Neuronal stem cell (in vitro differentiated cells): ENCODE measurements at regions not wholly inside any gene's neighbourhood (a gene's known extent, or its start where the extent isn't known, plus 50 kb on each side); places are given as distances from the start of the nearest gene placed in this dataset.

ENCODE experiments used
- DNase-seq: peaks from one replicate; pipeline ENCODE4 v3.0.0-alpha.2; 2013; ENCODE audit warnings: low spot score
- H2AFZ ChIP-seq: one replicate; pipeline ENCODE4 v1.6.1; 2013; ENCODE audit warnings: mild to moderate bottlenecking, low read length, inconsistent platforms
- H2AK5ac ChIP-seq: 2 replicates; pipeline ENCODE4 v1.6.1; 2013; ENCODE audit warnings: low read depth, mild to moderate bottlenecking, inconsistent platforms, low read length, moderate library complexity, mixed read lengths
- H2BK120ac ChIP-seq: 2 replicates; pipeline ENCODE4 v1.6.1; 2013; ENCODE audit warnings: low read depth, mild to moderate bottlenecking, inconsistent platforms, low read length, moderate library complexity, mixed read lengths
- H2BK12ac ChIP-seq: one replicate; pipeline ENCODE4 v1.6.1; 2013; ENCODE audit warnings: low read length, inconsistent platforms
- H2BK15ac ChIP-seq: 2 replicates; pipeline ENCODE4 v1.6.1; 2013; ENCODE audit warnings: mild to moderate bottlenecking, low read length, inconsistent platforms, mixed read lengths
- H2BK5ac ChIP-seq: one replicate; pipeline ENCODE4 v1.6.1; 2013; ENCODE audit warnings: inconsistent platforms, mild to moderate bottlenecking, low read length, moderate library complexity
- H3K14ac ChIP-seq: one replicate; pipeline ENCODE4 v1.6.1; 2013; ENCODE audit warnings: low read length, inconsistent platforms
- H3K18ac ChIP-seq: 2 replicates; pipeline ENCODE4 v1.6.1; 2013; ENCODE audit warnings: low read length, inconsistent platforms
- H3K23ac ChIP-seq: 2 replicates; pipeline ENCODE4 v1.6.1; 2013; ENCODE audit warnings: low read depth, mild to moderate bottlenecking, mixed read lengths, low read length, inconsistent platforms; ENCODE audit not compliant: poor library complexity
- H3K27ac ChIP-seq: replicated peaks from 3 replicates; pipeline ENCODE4 v1.5.1; 2013; ENCODE audit warnings: low read length, inconsistent platforms
- H3K27me3 ChIP-seq, 3 experiments: 2 replicates each; pipeline ENCODE4 v1.6.1; 2013; ENCODE audit warnings: low read length in 3 of 3, mild to moderate bottlenecking in 2 of 3, inconsistent platforms in 1 of 3, low read depth in 1 of 3, mixed read lengths in 1 of 3, moderate library complexity in 1 of 3; ENCODE audit not compliant: control insufficient read depth in 3 of 3, insufficient read depth in 3 of 3
- H3K36me3 ChIP-seq, 2 donors: replicated peaks in 1 of 2; 2 replicates each; pipeline ENCODE4 v1.6.1; 2013; ENCODE audit warnings: low read length in 2 of 2; ENCODE audit not compliant: control insufficient read depth in 2 of 2, insufficient read depth in 2 of 2
- H3K4ac ChIP-seq: 2 replicates; pipeline ENCODE4 v1.6.1; 2013; ENCODE audit warnings: inconsistent platforms, mild to moderate bottlenecking, low read length, moderate library complexity
- H3K4me1 ChIP-seq, 2 donors: 1 replicate in 1 of 2; 2 replicates in 1 of 2; pipeline ENCODE4 v1.6.1; 2013; ENCODE audit warnings: low read length in 2 of 2, low read depth in 1 of 2; ENCODE audit not compliant: control insufficient read depth in 2 of 2, insufficient read depth in 1 of 2
- H3K4me2 ChIP-seq: one replicate; pipeline ENCODE4 v1.6.1; 2013; ENCODE audit warnings: mild to moderate bottlenecking, low read length, inconsistent platforms; ENCODE audit not compliant: insufficient read depth, poor library complexity, severe bottlenecking
- H3K4me3 ChIP-seq, 2 donors: 2 replicates each; pipeline ENCODE4 v1.5.1; 2013; ENCODE audit warnings: low read length in 2 of 2, mild to moderate bottlenecking in 2 of 2, inconsistent platforms in 1 of 2, moderate library complexity in 1 of 2
- H3K79me1 ChIP-seq: one replicate; pipeline ENCODE4 v1.6.1; 2013; ENCODE audit warnings: low read depth, mild to moderate bottlenecking, inconsistent platforms, low read length, moderate library complexity
- H3K9ac ChIP-seq: one replicate; pipeline ENCODE4 v1.6.1; 2013; ENCODE audit warnings: mild to moderate bottlenecking, low read depth, low read length, inconsistent platforms; ENCODE audit not compliant: poor library complexity
- H3K9me3 ChIP-seq, 2 donors: replicated peaks in 1 of 2; 2 replicates each; pipeline versions ENCODE3 to v1.6.1; 2013; ENCODE audit warnings: low read length in 2 of 2, mild to moderate bottlenecking in 2 of 2, inconsistent platforms in 1 of 2, low read depth in 1 of 2, mixed read lengths in 1 of 2, moderate library complexity in 1 of 2; ENCODE audit not compliant: control insufficient read depth in 2 of 2, insufficient read depth in 1 of 2
- H4K8ac ChIP-seq: one replicate; pipeline ENCODE4 v1.6.1; 2013; ENCODE audit warnings: low read depth, mild to moderate bottlenecking, inconsistent platforms, low read length, moderate library complexity
- H4K91ac ChIP-seq: one replicate; pipeline ENCODE4 v1.6.1; 2013; ENCODE audit warnings: low read length, low read depth, mild to moderate bottlenecking, inconsistent platforms; ENCODE audit not compliant: poor library complexity
- WGBS, 2 donors: extraction: QIAGEN DNeasy Blood & Tissue Kit; methylation state at CpG; one replicate each; pipeline ENCODE4 v1.1.7; 2013; ENCODE audit warnings: missing lambda C conversion rate in 2 of 2, mixed read lengths in 1 of 2; ENCODE audit not compliant: insufficient read length in 2 of 2, insufficient replicate concordance in 1 of 2; ENCODE audit errors: extremely low coverage in 2 of 2; 5-methylcytosine and 5-hydroxymethylcytosine counted together

- Histone ChIP-seq H3K79me1 (no peaks in the 10 kb centered on the region), H3K27me3 (no peaks in the 10 kb centered on the region), H4K91ac (no peak overlapping the region), H3K9ac (no peak overlapping the region), H2BK120ac (no peak overlapping the region), H3K14ac (no peak overlapping the region), H3K27ac (no peak overlapping the region), H3K23ac (no peak overlapping the region), H2AFZ (no peak overlapping the region), H3K4me2 (no peak overlapping the region), H2BK5ac (no peak overlapping the region), H3K36me3 (no peaks in the 10 kb centered on the region), H2BK12ac (no peak overlapping the region), H3K4ac (no peak overlapping the region), H3K4me3 (no peak overlapping the region), H2BK15ac (no peak overlapping the region), H3K9me3 (no peaks in the 10 kb centered on the region), H4K8ac (no peak overlapping the region), H3K18ac (no peak overlapping the region), H3K4me1 (no peaks in the 10 kb centered on the region), H2AK5ac (no peak overlapping the region)
- DNase-seq = no peak
Observed at GRCh38 chr6:140107216-140107615, 732.8 kb upstream of the CITED2 start.

GRCh38 chr6:140105857-140106256 lies 731.4 kb upstream of the CITED2 start:
- Histone ChIP-seq H2AFZ (peak overlapping the region; percentile 79), H3K4me2 (no peak overlapping the region), H2AK5ac (no peak overlapping the region), H3K4me3 (no peak overlapping the region), H3K27ac (no peak overlapping the region), H4K8ac (no peak overlapping the region), H2BK120ac (no peak overlapping the region), H2BK12ac (no peak overlapping the region), H3K9ac (no peak overlapping the region), H2BK5ac (no peak overlapping the region), H3K23ac (no peak overlapping the region), H3K4ac (no peak overlapping the region), H3K18ac (no peak overlapping the region), H3K36me3 (no peaks in the 10 kb centered on the region), H3K14ac (no peak overlapping the region), H2BK15ac (no peak overlapping the region), H3K9me3 (no peaks in the 10 kb centered on the region), H4K91ac (no peak overlapping the region), H3K4me1 (no peaks in the 10 kb centered on the region), H3K79me1 (no peaks in the 10 kb centered on the region), H3K27me3 (no peaks in the 10 kb centered on the region)
- no peak for DNase-seq
- no CpG with 5 or more reads among the region's 6 CpGs for WGBS, 2 donors

GRCh38 chr6:140105241-140105640 lies 730.8 kb upstream of the CITED2 start:
- Histone ChIP-seq H2AK5ac (no peak overlapping the region), H2BK12ac (no peak overlapping the region), H2AFZ (peak overlapping the region; percentile 79), H3K9ac (no peak overlapping the region), H3K79me1 (no peaks in the 10 kb centered on the region), H2BK15ac (no peak overlapping the region), H3K18ac (no peak overlapping the region), H4K8ac (no peak overlapping the region), H3K4me3 (no peak overlapping the region), H3K4me1 (no peaks in the 10 kb centered on the region), H3K14ac (no peak overlapping the region), H2BK120ac (no peak overlapping the region), H3K23ac (no peak overlapping the region), H3K9me3 (no peaks in the 10 kb centered on the region), H2BK5ac (no peak overlapping the region), H3K27me3 (no peaks in the 10 kb centered on the region), H3K36me3 (no peaks in the 10 kb centered on the region), H3K4me2 (no peak overlapping the region), H4K91ac (no peak overlapping the region), H3K4ac (no peak overlapping the region), H3K27ac (no peak overlapping the region)
- WGBS, 2 donors = no CpG with 5 or more reads among the region's 3 CpGs
- no peak for DNase-seq

GRCh38 chr6:140101818-140102217 lies 727.4 kb upstream of the CITED2 start:
- no peak overlapping the region for H2BK12ac ChIP-seq
- H3K9me3 ChIP-seq = no peaks in the 10 kb centered on the region
- no peak overlapping the region for H4K8ac ChIP-seq
- H2BK15ac ChIP-seq = no peak overlapping the region
- H3K36me3 ChIP-seq = no peaks in the 10 kb centered on the region
- H2AFZ ChIP-seq = peak overlapping the region; percentile 39
- peaks cover 0 to 2% (median 0%) of the 10 kb centered on the region in 3 experiments for H3K27me3 ChIP-seq
- no peak overlapping the region for H3K9ac ChIP-seq
- no peak overlapping the region for H3K27ac ChIP-seq
- no peak overlapping the region for H2AK5ac ChIP-seq
- no peak overlapping the region for H3K4me3 ChIP-seq
- H3K14ac ChIP-seq = no peak overlapping the region
- H2BK120ac ChIP-seq = no peak overlapping the region
- no peak overlapping the region for H4K91ac ChIP-seq
- H3K4ac ChIP-seq = no peak overlapping the region
- no peaks in the 10 kb centered on the region for H3K79me1 ChIP-seq
- DNase-seq = no peak
- H2BK5ac ChIP-seq = no peak overlapping the region
- H3K18ac ChIP-seq = no peak overlapping the region
- no peaks in the 10 kb centered on the region for H3K4me1 ChIP-seq
- H3K23ac ChIP-seq = no peak overlapping the region
- no peak overlapping the region for H3K4me2 ChIP-seq
